Fibroblast of skin of left quadriceps (primary cell): ENCODE measurements at regions not wholly inside any gene's neighbourhood (a gene's known extent, or its start where the extent isn't known, plus 50 kb on each side); places are given as distances from the start of the nearest gene placed in this dataset.

Experiments used
- DNase-seq, 2 experiments: peaks; one replicate each; pipeline ENCODE4 v3.0.0-alpha.2; 2013; ENCODE audit warnings: low read depth in 2 of 2

DNA sequence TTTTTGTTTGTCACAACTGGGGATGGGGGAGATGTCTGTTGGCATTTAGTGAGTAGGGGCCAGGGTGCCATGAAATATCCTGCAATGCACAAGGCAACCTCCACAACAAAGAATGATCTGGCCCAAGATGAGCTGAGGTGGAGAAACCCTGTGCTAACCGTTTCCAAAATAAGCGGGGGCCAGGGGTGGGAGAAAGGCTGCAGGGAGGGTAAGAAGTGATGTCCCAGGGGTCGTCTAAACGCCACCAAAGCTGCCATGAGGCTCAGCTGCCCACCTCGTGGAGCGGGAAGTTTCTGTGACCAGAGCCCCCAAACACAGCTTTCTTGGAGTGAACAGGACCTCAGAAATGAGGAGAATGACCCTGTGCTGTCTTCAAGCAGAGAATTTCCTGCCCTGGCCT lies 76.5 kb upstream of the CDH5 start:
- DNase-seq: no peak

DNA sequence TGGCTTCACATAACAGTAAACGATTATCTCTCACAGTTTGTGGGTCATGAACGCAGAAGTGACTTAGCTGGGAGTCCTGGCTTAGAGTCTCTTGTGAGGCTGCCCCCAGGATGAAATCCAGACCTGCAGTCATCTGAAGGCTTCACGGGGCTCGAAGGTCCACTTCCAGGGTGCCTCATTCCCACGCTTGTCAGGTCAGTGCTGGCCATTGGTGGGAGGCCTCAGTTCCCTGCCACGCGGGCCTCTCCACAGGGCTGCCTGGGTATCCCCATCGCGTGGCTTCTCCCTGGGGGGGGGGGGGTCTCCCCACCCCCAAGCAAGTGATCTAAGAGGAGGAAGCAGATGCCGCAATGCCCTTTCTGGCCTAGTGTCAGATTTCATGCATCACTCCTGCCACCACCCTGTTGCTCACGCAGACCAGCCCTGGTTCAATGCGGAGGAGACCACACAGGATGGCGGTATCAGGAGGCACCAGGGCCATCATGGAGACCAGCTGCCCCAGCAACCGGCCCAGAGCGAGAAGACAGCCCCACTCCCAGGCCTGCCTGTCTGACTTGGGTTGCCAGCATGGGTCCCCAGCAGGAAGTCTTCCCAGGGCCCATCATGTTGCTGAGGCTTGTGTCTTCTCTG lies 77.3 kb upstream of the CDH5 start:
- DNase-seq: no peak

DNA sequence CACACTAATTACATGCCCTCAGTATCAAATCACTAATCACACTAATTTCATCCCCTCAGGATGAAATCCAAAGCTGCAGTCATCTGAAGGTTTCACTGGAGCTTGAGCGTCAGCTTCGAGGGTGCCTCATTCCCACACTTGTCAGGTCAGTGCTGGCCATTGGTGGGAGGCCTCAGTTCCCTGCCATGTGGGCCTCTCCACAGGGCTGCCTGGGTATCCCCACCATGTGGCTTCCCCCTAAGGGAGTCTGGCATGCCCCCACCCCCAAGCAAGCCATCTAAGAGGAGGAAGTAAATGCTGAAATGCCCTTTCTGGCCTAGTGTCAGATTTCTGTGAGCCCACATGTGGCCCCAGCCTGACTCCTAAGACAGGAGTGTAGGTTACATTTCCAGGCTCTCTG lies 78.6 kb upstream of the CDH5 start:
- DNase-seq: no peak

DNA sequence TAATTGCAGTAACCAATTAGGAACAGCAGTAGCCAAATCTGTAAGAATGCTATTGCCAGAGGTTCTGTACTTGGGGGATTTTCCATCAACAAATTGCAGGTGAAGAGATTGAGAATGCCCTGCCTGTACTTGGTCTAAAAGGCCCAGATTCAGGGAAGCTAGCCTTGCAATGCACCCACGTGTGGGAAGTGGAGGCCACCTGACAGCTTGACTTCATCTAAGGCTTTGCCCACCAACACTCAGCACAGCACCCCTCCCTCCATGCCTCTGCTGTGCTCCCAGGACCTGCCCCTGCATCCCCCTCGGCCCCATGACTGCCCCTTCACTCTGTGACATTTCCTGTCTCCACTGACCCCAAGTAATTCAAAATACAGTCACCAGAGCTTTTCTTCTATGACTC lies 79.1 kb upstream of the CDH5 start:
- no peak for DNase-seq

DNA sequence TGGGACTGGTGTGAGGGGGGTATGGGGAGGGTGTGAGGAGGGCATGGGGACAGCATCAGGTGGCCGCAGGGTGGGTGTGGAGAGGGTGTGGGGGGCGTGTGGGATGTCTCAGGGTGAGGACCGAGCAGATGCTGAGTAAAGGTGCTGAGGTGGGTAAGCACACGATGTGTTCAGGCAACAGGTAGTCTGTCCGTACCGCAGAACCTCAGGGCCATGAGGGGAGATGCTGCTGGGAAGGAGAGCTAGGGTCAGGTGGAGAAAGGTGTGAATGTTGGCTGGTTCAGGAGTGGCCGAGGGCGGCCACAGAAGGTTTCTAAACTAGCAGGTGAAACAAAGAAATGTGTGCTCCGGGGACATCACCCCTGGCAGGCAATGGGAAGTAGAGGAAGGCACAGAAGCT lies 80.0 kb upstream of the CDH5 start:
- DNase-seq: no peak

DNA sequence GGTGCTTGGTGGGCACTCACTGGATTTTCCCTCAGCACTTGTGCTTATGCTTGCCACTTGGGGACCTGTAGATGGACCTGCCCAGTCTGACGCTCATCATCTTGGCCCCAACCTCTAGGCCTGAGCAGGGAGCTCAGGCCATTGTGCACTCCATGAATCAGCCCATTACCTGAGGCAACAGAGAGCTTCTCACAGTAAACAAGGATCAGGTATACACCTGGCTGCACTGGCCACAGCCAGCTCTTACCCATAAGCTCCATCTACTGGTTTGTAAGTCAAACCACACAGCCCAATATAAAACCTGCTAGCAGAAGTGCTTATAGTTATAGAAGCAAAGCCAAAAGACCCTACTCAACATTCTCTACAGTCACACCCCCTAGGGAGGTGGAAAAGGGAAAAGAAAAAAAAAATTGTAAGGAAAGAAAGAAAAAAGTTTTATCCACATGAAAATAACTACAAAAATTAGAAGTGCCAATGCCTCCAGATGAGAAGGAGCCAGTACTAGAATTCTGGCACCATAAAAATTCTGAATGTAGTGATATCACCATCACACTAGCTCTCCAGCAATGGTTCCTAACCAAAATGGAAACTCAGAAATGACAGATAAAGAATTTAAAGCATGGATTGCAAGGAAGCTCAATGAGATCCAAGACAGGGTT lies 87.8 kb upstream of the CDH5 start:
- no peak for DNase-seq

DNA sequence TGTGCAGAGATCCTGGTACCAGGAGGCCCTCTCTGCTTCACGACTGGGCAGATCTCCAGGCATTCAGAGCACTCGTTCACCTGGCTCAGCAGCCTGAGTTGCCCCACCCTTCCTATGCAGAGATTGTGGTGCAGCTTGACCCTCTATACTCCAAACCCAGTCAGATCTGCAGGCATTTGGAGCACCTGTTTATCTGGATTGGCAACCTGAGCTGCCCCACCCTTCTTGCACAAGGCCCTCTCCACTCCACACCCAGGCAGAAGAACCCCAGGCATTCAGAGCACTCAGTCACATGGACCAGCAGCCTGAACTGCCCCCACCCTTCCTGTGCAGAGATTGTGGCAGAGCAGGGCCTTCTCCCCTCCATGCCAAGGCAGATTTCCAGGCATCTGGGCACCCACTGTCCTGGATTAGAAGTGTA lies 88.4 kb upstream of the CDH5 start:
- DNase-seq: no peak

DNA sequence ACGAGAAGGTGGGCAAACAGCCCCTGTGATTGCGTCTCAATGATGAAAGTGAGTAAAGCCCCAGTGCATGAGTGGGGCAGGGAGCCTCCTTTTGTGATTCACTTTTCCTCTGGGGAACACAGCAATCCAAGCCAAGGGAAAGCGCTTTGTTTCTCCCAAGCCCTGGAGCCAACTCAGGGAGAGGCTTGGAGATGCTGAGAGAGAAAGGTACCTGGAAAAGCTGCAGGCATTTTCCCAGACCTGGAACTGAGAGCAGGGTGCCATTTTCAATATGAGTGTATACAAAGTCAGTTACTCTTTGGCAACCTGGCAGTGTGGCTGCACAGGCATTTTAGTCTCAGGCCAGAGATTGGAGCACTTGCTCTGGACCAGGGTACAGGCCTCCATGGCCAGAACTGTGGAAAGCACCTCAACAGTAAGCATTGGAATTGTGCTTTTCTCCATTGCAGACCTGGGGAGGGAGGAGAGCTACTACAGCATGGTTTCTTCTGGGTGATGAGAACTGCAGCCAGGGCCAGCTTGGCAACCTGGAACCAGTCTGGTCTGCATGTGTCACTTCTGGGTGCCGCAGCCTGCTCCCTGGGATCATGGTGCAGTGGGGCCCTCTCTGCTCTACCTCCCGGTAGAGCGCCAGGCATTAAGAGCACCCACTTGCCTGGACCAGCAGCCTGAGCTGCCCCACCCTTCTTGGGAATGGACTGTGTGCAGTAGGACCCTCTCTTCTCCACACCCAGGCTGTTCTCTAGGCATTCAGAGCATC lies 89.0 kb upstream of the CDH5 start:
- DNase-seq: no peak

DNA sequence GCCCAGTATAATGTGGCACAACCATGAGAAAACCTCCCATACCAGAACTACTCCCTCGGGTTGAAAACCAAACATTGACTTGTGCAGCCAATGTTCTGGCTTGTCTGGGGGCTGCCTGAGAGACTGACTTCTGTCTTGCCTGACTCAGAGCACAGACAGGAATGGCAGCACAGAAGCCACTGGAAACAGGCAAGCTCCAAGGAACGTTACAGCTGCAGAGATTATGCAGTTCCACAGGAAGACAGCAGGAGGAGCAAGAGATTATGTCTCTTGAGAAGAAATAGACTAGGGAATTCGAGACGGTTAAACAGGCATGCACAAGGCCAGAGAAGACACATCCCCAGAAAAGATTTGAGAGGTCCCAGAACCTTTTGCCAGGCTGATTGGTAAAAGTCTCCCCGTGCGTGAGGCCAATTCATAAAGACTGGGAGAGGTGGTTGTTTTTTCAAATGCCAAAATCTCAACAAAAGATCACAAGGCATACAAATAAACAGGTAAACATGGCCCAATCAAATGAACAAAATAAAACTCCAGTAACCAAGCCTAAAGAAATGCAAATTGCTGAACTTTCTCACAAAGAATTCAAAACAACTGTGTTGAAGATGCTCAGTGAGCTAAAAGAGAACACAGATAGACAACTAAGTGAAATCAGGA lies 90.6 kb upstream of the CDH5 start:
- DNase-seq: peak; percentile 47 to 48

DNA sequence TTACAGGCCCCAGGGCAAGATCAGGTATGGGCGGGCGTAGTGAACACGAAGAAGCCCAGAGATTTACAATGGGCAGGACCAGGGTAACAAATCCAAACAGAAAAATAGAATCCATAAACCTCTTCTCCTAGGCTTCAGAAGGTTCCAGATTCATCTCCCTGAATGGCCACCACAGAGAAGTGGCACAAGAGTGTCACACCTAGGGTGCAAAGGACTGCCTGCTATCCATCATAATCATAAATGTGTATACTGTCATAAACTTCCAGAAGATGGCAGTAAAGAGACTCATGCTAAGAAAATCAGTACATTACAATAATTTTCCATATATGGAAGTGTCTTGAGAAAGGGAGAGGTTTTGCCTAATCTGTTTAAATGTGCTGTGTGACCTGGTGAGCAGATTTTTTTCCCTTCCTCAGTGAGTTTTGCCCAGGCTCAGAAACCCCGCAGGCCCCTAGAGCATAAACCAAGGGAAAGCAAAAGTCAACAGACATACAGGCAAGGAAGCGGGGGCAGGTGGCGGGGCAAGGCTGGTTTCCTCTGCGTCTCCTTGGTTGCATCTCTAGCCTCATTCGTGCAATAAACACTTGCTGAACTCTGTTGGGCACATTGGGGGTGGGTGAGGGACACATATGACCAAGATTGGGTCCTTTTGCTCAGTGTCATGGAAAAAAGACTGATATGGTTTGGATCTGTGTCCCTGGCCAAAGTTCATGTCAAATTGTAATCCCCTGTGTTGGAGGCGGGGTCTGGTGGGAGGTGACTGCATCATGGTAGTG lies 92.0 kb upstream of the CDH5 start:
- DNase-seq: no peak

DNA sequence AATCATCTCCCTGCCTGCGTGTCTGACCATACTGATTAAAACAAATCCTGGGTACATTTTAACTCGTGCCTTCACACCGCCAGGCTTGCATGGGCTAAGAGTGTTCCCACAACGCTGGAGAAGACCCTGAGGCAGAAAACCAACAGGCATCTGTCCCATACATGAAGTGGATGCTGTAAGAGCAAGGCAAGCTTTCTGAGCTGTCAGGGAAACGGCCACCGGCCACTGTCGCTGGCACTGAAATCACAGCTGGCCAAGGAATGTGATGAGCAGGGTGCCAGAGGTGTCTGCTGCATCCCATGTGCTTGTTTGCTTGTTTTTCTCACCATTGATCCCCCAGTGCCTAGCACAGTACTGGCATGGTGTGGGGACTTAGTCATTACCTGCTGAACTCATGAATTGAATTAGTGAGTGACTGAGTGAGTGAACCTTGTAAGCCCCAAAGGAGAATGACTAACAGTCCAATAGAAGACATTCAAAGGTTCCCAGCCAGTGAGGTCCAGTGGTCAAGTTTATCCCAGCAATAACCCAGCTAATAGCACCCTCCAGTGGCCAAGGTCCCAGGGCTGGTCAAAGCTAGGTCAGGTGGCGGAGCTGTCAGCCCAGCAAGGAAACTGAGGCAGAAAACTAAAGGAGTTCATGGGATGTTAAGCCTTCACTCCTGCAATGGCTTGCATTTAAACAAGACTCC lies 92.7 kb upstream of the CDH5 start:
- no peak for DNase-seq

DNA sequence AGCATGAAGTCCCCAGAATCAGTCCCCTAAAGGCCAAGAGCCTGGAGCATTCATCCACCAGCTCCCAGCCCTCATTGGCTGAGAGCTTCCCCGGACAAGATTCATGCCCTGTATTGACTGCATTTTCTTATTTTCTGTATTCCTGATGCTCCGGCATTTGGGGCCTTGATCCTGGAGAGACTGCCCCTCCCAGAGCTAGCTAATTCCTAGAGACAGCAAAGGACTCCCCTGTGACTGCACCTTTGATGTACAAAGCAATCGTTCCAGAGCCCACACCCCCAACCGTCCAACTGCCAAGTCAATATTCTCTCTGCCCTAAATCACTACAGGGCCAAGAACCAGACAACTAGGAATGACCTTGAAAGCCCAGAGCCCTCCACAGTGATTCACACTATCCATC lies 93.4 kb upstream of the CDH5 start:
- DNase-seq: no peak

DNA sequence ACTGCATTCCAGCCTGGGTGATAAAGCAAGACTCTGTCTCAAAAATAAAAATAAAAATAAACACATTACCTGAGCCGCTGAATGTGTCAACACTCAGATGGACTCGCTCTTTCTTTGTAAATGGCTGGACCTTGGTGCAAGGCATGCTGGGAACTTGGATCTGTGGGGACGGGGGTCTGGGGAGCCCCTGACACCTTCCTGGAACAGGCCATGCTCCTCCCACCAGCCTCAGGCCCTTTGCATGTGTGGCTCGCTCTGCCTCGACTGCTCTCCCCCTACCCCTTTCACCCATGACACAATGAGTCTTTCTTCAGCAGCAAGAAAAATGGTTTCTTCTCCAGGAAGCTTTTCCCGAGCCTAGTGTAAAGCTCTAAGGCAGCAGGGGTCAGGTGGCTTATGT lies 94.0 kb upstream of the CDH5 start:
- no peak for DNase-seq

DNA sequence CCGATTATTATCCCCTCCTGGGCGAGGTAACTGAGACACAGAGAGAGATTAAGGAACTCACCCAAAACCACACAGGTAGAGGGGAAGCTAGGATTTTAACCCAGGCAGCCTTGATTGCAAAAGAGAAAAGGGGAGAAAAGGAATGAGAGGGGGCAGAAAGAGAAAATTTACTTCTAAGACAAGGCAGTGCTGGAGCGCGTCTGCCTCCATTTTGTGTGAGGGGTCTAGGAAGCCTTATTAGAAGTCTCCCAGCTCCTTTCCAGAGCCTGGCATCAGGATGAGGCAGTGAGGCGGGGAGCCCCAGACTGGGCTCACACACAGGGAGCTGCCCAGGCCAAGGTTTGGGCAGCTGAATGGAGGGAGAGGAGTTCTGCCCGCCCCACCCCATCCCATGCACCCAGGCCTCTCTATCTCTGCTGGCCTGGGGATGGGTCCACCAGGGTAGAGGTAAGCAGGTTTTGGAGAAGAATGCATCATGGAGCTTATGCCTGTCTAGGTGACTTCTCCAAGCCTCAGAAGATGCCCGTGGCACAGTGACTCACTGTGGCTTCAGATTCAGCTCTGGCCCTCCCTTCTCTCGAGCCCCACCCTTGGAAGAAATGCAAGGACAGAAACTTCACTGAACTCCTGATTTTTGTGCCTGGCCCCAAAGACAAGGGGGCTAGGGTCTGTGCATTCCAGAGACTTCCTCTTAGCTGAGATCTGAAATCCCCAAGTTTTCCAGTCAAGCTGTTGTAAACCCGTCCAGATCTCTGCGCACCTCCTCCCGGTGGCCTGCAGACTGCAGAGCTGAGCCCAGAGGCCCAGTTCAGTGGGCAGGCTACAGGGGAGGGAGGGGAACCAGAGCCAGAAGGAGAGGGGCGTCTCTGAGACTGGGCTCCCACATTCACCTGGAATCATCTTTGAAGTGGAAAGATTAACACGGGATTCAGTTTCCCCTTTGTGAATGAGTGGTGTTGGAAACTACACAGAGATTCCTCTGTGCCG lies 95.1 kb upstream of the CDH5 start:
- no peak for DNase-seq

DNA sequence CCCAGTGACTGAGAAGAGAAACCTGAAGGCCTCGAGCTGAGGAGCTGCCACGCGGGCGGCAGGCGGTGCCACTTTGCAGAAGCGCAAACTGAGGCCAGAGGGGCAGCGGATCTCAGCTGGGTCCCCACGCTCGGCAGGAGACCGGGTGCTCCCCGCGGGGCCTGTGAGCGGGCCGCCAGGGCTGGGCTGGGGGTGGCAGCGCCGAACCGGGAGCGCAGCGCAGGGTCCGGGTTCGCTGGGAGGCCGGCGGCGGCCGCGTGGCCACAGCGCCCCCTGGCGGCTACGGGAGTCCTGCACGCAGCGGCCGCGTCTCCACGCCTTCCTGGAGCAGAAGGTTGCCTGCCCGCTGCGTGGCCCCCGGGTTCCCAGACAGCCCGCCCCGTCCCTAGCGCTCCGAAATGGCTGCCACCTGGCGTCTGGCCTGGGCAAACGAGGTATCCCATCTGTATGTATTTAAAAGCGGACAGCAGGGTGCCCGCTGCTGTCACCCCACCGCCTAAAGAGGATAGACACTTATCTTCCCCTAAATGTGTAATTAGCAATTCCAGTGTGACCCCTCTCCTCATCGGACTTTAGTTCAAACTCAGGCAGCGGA lies 96.1 kb upstream of the CDH5 start:
- peak; percentile 57 to 60 for DNase-seq

DNA sequence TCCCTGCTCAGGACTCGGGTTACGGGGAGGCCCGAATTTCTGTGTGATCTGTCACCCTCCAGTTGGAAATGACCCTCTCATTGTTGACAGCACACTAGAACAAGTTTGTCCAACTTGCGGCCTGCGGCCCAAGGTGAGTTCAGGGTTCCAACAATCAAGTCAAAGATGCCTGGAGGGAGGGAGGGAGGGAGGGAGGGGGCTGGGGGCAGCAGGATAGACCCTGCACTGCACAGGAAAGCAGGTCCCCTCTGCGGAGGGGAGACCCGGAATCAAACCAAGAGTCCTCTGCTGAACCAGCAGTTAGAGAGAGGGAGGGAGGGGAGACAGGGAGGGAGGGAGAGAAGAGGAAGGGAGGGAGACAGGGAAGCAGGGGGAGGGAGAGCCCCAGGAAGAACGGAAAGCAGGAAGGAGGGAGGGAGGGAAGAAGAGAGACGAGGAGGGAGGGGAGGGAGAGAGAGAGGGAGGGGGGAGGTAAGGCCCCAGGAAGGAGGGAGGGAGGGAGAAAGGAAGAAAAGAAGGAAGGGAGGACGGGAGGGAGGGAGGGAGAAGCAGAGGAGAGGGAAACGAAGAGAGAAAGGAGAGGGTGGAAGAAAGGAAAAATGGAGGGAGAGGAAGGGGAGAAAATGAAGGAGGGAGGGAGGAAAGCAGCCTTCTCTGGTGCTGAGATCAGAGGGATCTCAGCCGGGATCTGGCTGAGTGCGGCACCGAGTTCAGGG lies 96.7 kb upstream of the CDH5 start:
- no peak for DNase-seq

DNA sequence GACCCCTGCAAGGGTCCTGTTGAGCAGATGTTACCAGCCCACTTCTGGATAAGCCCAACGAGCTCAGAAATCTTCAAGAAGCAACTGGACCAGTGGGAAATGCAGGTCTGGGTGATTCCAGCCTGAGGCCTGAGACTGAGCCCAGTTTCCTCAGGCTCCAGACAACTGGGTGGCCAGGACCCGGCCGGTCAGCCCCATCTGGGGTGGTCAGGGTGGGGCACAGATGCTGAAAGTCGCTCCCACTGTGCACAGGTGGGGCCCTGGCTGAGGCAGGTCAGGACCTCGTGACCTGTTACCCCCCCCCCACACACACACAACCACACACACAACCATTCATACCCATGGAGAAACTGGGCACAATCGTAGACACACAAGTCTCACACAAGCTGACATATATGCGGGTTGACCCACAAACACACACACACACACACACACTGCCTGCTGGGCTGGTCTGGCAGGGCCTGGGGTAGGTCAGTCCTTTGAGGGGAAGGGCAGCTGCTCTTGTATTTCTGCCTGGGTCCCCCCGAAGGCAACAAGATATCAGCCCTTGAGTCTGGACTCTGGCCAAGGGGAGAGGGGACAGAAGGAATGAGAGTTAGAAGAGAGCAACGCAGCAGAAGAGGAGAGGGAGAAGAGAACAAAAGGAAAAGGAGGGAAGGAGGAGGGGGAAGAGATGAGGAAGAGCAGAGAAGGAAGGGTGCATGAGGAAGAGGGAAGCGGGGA lies 99.0 kb upstream of the CDH5 start:
- no peak for DNase-seq
